ENCODE measurements at regions not wholly inside any gene's neighbourhood (a gene's known extent, or its start where the extent isn't known, plus 50 kb on each side); places are given as distances from the start of the nearest gene placed in this dataset.
"Not testable (repeated sequence)": the region's sequence is repeated elsewhere in the genome, so short reads cannot be mapped to it uniquely, and the experiment has no call there.

DNA sequence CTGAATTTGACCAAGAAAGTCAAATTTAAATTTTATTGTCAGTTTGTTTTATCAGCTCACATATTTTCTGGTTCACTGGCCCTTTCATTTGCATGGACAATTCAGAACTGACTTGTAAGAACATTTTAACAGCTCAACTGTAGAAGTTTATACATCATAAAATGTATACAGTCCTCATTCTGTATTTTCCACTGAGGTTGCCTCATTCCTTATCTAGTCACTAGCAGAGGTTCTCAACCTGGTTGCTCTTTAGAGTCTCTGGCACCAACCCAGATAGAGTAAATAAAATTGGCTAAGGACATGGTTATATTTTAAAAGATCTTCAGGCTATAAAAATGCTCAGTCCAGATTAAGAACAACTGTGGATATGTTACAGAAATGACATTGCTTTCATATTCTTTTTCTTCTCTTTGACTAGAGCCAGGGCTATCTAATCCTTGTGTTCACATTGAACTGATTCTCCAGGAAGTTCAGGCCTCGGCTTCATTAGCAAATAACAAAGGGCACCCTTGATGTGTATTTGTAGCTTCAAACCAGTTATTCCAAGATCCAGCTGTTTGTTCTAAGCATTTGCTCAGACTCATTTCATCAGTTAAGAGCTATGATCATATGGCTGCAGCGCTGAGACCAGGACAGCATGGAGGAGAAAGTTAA is 782.5 kb downstream of the ETS1 start:
- no peak for DNase-seq

- no peak for DNase-seq
Observed at GRCh38 chr11:127803755-127804154, 783.6 kb downstream of the ETS1 start.

- DNase-seq = no peak
Observed at GRCh38 chr11:127800989-127801688, 786.2 kb downstream of the ETS1 start.

GRCh38 chr11:127795326-127795725 is 792.0 kb downstream of the ETS1 start:
- no peak for DNase-seq

DNA sequence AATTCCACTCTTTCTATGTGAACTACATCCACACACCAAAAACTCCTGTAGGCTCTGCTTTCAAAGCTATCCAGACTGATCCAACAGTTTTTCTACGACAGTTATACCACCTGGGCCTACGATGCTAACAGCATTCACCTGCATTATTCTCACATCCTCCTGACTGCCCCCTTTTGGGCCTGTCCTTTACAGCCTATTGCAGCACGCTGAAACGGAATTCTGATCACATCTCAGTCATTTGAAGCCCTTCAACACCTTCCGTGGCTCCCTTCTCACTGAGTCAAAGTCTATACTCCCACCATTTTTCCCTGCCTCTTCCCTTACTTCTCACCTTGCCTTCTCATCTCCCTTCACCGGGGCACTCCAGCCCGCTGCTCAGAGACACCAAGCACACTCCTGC is 791.3 kb upstream of the KIRREL3 start:
- DNase-seq = no peak

DNA sequence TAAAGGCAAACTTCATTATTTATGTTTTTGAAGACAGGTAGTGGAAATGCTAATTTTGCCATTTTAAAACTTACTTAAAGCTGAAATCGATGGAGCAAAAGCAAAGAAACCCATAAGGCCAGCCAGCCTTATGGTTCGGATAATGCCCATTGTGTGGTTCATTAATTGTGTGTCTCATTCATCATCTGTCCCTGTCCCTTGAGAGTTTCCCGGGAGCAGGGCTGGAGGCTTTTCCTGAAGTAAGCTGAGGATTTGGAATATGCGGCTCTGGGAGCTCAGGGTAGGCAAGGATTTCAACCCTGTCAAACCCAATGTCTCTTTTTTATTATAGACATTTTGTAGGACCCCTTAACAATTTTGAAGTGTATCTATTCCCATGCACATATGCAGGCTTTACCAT is 790.0 kb upstream of the KIRREL3 start:
- no peak for DNase-seq

DNA sequence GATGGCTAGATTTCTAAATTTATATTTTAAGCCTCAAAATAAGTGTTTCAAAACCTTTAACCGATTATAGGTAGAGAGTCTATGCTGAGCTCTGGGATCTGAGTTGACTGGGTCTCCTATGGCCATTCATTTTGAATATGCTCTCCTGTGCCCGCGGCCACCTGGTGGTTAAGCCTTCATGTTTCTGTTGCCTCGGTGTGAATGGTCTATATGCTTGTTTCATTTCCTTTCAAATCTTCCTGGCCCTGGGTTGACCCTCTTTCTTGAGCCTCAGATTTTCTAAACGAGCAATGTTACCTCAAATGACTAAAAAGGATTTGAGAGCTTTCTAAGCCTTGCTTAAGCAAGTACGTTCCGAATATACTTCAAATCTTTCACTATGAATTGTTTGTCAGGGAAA is 789.4 kb upstream of the KIRREL3 start:
- no peak for DNase-seq

- not testable (repeated sequence) for DNase-seq
Observed at GRCh38 chr11:127772938-127773337, 772.4 kb upstream of the KIRREL3 start.

DNA sequence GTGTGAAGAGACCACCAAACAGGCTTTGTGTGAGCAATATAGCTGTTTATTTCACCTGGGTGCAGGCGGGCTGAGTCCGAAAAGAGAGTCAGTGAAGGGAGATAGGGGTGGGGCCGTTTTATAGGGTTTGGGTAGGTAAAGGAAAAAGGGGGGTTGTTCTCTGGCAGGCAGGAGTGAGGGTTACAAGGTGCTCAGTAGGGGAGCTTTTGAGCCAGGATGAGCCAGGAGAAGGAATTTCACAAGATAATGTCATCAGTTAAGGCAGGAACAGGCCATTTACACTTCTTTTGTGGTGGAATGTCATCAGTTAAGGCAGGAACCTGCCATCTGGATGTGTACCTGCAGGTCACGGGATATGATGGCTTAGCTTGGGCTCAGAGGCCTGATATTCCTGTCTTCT is 768.4 kb upstream of the KIRREL3 start:
- not testable (repeated sequence) for DNase-seq

GRCh38 chr11:127766734-127767133 is 766.2 kb upstream of the KIRREL3 start:
- no peak for DNase-seq

DNA sequence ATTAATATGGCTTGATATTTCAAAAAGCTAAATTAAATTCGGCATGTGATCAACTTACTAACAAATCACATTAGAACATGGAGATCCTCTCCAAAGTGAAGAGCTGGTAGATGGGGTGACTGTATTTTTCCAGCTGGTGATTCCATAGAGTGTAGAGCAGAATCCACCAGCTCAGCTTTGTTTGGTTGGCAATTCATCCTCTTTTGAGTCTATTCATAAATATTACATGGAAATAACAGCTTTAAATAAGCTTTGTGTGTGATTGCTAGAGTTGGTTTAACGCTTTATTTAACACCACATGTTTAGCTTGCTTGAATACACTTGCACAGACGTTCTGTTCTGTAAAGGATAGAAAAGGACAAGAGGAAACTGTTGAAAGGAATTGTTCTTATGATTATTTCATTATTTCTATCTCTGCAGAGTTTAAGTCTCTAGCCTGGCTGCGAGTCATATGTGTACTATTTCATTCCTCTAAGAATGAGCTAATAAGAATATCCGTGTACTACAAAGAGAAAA is 738.3 kb upstream of the KIRREL3 start:
- no peak for DNase-seq

- no peak for DNase-seq
Observed at GRCh38 chr11:127737499-127737898, 736.9 kb upstream of the KIRREL3 start.

DNA sequence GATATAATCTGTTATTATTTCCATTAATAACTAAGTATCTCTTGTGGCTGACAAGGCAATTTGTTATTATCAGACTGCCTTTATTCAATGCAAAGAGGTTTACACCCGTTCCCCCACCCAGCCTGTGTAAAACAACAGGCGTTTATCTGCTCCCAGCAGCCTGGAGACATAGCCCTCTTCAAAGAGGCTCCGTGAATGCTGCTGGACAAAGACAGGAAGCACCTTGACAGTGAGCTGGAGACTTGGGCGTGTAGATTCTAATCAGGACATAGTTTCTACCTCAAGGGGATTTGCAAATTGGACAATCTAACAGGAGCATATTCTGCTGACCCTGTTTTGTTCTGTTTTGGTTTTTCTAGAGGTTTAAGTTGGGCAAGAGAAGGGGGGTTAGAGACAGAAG is 733.0 kb upstream of the KIRREL3 start:
- no peak for DNase-seq

- DNase-seq = no peak
Observed at GRCh38 chr11:127726367-127726766, 725.8 kb upstream of the KIRREL3 start.

DNA sequence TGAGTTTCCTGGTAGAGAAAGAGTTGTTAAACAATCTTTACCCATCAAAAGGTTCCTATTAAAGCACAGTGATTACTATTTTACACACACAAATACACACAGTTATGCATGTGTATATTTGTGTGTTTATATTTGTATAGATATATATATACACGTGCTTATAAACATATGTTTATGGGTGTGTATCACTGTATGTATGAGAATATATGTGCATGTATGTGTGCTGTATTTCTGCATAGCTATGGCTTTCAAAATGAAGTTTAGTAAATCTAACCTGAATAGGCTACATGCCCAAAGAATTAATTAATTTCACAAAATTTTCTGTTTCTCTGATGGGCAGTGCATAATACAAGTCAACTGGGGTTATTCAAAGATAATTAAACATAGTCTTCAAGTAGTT is 723.1 kb upstream of the KIRREL3 start:
- no peak for DNase-seq

DNA sequence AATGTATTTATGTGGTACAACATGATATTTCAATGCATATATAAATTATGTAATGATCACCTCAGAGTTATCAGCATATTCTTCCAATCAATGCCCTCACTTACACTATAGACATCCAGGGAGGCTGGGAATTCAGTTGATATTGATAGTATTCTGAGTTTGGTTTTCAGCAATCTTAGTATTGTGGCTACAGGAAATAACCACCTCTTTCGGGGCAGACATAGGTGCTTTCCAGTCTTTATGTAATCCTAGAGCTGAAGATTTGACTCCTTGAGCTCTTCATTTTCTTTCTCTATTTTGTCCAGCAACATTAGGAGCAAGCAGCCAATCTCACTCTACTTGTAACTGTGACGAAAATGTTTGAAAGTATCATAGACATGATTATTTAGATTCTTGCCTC is 712.7 kb upstream of the KIRREL3 start:
- no peak for DNase-seq

DNA sequence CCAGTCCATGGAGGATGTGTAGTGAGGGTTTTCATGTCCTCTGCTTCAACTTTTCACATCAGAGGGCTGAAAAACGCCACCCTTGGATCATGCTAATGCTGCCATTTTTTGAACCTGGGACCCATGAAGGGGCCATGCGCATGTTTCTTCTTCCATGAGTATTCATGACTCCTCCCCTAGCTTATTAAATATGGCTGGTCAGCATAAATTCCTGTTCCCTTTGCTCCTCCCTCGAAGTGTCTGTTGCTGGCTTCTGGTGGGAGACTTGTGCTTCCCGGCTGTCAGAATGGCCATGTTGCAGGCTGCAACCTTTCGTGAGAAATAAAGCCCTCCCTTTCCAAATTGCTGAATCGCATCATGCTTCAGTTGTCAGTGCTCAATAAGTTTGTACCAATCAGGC is 711.2 kb upstream of the KIRREL3 start:
- no peak for DNase-seq

DNA sequence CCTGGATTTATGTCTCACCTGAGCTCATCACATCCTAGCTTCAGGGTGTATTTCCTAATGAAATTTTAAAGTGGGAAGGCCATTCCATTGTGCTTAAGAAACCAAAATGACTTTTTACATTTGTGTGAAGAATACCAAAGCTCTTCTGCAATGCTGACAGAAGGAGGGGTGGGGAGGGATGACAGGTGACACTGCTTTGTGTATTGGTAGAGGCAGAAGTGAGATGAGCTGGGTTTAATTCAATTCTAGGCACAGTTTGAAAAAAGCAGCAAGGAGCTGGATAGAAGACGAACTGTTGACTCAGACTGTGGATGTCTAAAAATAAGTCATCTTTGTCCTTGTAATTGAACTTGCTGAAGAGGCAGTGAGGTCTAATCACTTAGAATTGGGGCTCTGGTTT is 710.3 kb upstream of the KIRREL3 start:
- no peak for DNase-seq

DNA sequence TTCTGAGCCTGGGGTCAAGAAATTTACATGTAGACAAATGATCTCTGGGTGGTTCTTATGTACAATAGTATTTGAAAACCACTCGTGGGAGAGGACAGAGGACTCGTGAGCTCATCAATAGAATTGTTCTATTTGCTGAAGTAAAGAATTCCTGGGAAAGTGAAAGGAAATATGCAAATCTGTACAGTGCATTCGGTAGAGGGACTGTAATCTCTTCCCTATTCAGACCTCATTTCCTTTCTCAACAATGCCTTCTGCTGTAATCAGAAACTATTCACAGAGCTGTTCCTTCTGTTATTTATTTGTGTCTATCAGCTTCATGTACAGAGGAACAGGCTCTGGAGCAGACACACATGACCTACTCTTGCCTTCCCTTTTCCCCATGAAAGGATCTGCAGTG is 709.4 kb upstream of the KIRREL3 start:
- DNase-seq = no peak

DNA sequence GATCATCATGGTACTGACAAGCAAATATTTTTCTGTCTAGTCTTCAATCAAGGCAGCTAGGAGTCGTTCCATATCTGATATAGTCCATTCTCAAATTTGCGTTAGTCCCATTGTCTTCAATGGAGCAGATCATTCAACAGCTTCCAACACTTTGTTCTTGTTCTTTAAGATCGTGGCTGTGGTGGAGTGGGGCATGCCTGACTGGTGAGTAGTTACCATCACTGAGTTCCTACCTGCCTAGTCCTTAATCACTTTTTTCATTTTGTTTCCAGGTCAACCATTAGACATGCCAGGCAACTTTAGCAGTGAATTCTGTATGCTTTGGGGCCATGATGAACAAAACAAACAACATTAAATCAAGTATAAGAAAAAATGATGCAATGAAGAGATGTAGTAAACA is 693.1 kb upstream of the KIRREL3 start:
- DNase-seq = no peak

DNA sequence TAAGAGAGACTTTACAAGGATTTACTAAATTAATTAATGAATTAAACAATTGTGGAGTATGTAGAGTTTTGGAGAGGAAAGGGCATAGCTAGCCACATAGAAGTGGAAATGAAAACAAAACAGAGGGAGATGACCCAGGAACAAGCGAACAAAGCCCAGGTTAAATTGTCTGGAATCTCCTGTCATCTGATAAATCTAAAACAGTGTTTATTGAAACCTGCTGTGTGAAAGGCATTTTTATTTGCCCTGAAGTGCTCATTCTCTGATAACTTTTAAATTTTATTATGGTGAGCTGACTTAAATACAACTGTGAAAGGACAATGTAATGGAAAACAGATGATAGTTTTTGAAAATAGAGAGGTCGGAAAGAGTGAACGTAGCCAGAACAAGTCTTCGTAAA is 682.8 kb upstream of the KIRREL3 start:
- DNase-seq = no peak

GRCh38 chr11:127679816-127680545 is 679.4 kb upstream of the KIRREL3 start:
- DNase-seq = no peak

DNA sequence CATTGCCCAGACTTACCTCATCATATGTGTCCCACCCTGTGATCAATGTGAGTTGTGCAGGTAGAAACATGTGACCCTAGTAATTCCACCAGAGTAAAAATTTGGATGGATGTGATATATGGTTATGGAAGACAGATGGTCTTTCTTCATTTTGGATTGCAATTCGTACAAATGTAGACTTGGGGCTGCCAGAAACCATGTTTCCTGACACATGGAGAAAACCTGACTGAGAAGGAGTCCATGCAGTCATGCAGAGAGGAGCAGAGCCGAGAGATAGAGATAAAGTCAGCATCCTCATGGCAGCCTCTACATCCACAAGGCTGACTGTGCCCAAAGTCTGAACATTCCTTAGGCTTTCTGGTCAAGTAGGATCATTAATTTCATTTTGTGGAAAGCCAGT is 678.1 kb upstream of the KIRREL3 start:
- DNase-seq = no peak
